HEK293 (cell line): ENCODE measurements at regions not wholly inside any gene's neighbourhood (a gene's known extent, or its start where the extent isn't known, plus 50 kb on each side); places are given as distances from the start of the nearest gene placed in this dataset.

Experiments
- CTCF ChIA-PET: fragments of 350-600 bp; formaldehyde crosslinking; extraction: SDS; loops from one replicate; lab custom pipeline; 2021; ENCODE audit warnings: antibody characterized with exemption; lab: Yijun Ruan, JAX
- POLR2A ChIA-PET: fragments of 300-600 bp; formaldehyde crosslinking; extraction: SDS; loops from one replicate; lab custom pipeline; 2020; ENCODE audit warnings: antibody characterized with exemption, inconsistent platforms; lab: Yijun Ruan, JAX
- H3K27ac ChIP-seq: fragments of 200-500 bp; sonication (Bioruptor generic); 2 replicates; pipeline ENCODE4 v1.5.1; 2014; ENCODE audit warnings: low read depth, low read length, control low read depth, inconsistent platforms; ENCODE audit errors: extremely low read depth
- H3K36me3 ChIP-seq, 2 experiments: fragments of 200-500 bp in 1 of 2; sonication (Bioruptor generic) in 1 of 2; 1 replicate in 1 of 2; 2 replicates in 1 of 2; pipeline ENCODE4 v1.5.1; 2014 to 2017; ENCODE audit warnings: inconsistent platforms in 2 of 2, low read length in 2 of 2; ENCODE audit not compliant: control insufficient read depth in 2 of 2, insufficient read depth in 1 of 2
- H3K4me1 ChIP-seq: fragments of 200-500 bp; sonication (Bioruptor generic); 2 replicates; pipeline ENCODE4 v1.5.1; 2014; ENCODE audit warnings: mild to moderate bottlenecking, low read length, inconsistent platforms; ENCODE audit not compliant: control insufficient read depth, insufficient read depth
- H3K4me3 ChIP-seq: 2 replicates; pipeline ENCODE4 v1.5.1; 2011; ENCODE audit warnings: low read depth, mild to moderate bottlenecking, control low read depth, low read length, moderate library complexity
- H3K9me3 ChIP-seq: fragments of 200-500 bp; sonication (Bioruptor generic); 2 replicates; pipeline ENCODE4 v1.5.1; 2014; ENCODE audit warnings: low read depth, low read length, inconsistent platforms; ENCODE audit not compliant: control insufficient read depth, insufficient read depth
- FEZF1 ChIP-seq: fragments of 450-650 bp; formaldehyde crosslinking; IDR thresholded peaks from 2 replicates; pipeline ENCODE4 v1.5.1; 2016; ENCODE audit warnings: missing biosample characterization, missing genetic modification characterization
- GLIS1 ChIP-seq: fragments of 450-650 bp; formaldehyde crosslinking; IDR thresholded peaks from 2 replicates; pipeline ENCODE4 v1.5.1; 2016; ENCODE audit warnings: missing biosample characterization, missing genetic modification characterization
- HOXD13 ChIP-seq: sonication (generic); formaldehyde crosslinking; IDR thresholded peaks from 2 replicates; pipeline ENCODE4 v1.8.0; 2022; ENCODE audit warnings: missing genetic modification reagents, borderline replicate concordance
- TCF7L2 ChIP-seq: IDR thresholded peaks from 2 replicates; pipeline ENCODE4 v1.6.1; 2011; ENCODE audit warnings: low read depth, mild to moderate bottlenecking, inconsistent platforms, low read length, moderate library complexity, borderline replicate concordance
- TF ChIP-seq, protein P1 (sequence below): fragments of 450-650 bp; formaldehyde crosslinking; IDR thresholded peaks from 2 replicates; pipeline ENCODE4 v1.5.1; 2016; ENCODE audit warnings: missing biosample characterization, missing genetic modification characterization

DNA sequence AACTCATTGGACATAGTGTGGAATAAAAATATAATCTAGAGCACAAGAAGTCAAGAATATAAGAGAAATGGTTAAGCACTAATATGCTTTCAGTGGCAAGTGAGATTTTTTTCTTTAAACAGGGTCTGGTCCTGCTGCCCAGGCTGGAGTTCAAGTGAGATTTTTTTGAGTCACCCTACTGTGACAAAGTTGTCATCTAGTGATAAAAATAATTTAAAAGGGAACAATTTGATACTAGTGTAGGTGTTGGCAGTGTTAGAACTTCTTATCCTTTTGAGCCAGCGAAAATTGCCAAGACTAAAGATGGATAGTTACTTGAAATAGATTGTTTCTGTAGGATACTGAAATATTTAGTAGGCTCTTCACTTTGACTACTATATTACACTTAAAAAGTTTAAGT, 67.9 kb upstream of the TECRL start:
- TF ChIP-seq TCF7L2 (no peak), HOXD13 (CRISPR knock-in tag) (no peak)
- H3K4me1 ChIP-seq = no peaks in the 10 kb centered on the region
- no peaks in the 10 kb centered on the region for H3K36me3 ChIP-seq
- CTCF ChIA-PET = no interaction called here
- H3K4me3 ChIP-seq = no peak overlapping the region
- H3K9me3 ChIP-seq = no peaks in the 10 kb centered on the region
- H3K27ac ChIP-seq = no peak overlapping the region
- POLR2A ChIA-PET = no interaction called here

DNA sequence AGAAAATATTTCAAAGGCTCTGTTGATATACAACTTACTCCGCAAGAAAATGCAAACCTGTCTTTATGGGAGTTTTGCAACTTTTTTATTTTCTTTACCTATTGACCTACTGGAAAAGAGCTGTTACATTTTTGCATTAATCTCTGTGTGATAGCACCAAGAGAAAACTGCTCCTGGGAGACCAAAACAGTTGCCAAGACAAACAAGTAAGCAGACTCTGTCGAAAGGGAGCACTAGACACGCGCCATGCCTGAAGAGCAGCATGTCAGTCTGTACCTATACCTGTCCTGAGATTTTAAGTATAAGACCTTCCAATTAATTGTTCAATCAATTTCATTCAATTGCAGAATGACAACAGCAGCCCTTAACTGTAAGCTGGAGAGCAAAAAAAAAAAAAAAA, 56.0 kb upstream of the TECRL start:
- ChIA-PET CTCF (no interaction called here), POLR2A (no interaction called here)
- Histone ChIP-seq H3K27ac (no peak overlapping the region), H3K9me3 (no peaks in the 10 kb centered on the region), H3K36me3 (no peaks in the 10 kb centered on the region), H3K4me3 (no peak overlapping the region), H3K4me1 (no peaks in the 10 kb centered on the region; the same call in 1 of the 2 replicates)
- TF ChIP-seq, protein P1, sequence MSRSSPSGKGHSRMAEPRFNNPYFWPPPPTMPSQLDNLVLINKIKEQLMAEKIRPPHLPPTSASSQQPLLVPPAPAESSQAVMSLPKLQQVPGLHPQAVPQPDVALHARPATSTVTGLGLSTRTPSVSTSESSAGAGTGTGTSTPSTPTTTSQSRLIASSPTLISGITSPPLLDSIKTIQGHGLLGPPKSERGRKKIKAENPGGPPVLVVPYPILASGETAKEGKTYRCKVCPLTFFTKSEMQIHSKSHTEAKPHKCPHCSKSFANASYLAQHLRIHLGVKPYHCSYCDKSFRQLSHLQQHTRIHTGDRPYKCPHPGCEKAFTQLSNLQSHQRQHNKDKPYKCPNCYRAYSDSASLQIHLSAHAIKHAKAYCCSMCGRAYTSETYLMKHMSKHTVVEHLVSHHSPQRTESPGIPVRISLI (tag by site-specific recombination) = no peak
- peak; percentile 61; the same call in 1 of the 2 replicates for TF ChIP-seq FEZF1 (tag by site-specific recombination)

DNA sequence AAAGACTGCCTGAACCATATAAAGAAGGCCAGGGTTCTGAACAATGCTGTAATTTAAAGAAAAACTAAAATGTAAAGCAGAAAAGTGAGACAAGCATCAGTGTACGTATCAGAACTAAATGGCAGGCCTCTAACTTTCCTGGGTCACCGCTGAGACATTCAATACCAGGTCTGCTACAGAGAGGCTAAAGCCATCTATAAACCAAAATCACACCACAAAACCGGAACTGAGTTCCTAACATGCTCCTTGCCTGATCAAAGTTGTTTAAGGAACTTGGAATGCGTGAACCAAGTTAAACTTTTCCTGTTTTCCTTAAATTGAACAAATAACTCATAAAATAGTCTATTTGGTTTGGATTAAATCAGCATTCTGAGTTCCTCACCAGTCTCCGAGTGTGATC, 55.3 kb upstream of the TECRL start:
- POLR2A ChIA-PET = no interaction called here
- TF ChIP-seq GLIS1 (tag by site-specific recombination) = no peak
- Histone ChIP-seq H3K36me3 (no peaks in the 10 kb centered on the region), H3K27ac (no peak overlapping the region), H3K4me3 (no peak overlapping the region), H3K4me1 (no peaks in the 10 kb centered on the region; the same call in 1 of the 2 replicates), H3K9me3 (no peaks in the 10 kb centered on the region)
- CTCF ChIA-PET = no interaction called here
